GM12874 (cell line): ENCODE measurements at regions not wholly inside any gene's neighbourhood (a gene's known extent, or its start where the extent isn't known, plus 50 kb on each side); places are given as distances from the start of the nearest gene placed in this dataset.

ENCODE experiments used
- CTCF ChIP-seq: IDR thresholded peaks from 2 replicates; pipeline ENCODE4 v1.5.1; 2011; ENCODE audit warnings: low read depth, mild to moderate bottlenecking, control low read depth, low read length, moderate library complexity; ENCODE audit not compliant: insufficient read depth

- TF ChIP-seq CTCF = no peak
These were observed 501.1 kb upstream of the KIF2B start for GRCh38 chr17:53321651-53322050.

- no peak for TF ChIP-seq CTCF
These were observed 502.8 kb upstream of the KIF2B start for GRCh38 chr17:53319947-53320346.

GRCh38 chr17:53316988-53317387 lies 505.7 kb upstream of the KIF2B start:
- TF ChIP-seq CTCF = no peak

- no peak for TF ChIP-seq CTCF
These were observed 506.7 kb upstream of the KIF2B start for GRCh38 chr17:53316073-53316472.

- no peak for TF ChIP-seq CTCF
These were observed 508.2 kb upstream of the KIF2B start for GRCh38 chr17:53314521-53314920.

GRCh38 chr17:53313746-53314145 lies 509.0 kb upstream of the KIF2B start:
- TF ChIP-seq CTCF = no peak

- no peak for TF ChIP-seq CTCF
These were observed 544.3 kb upstream of the KIF2B start for GRCh38 chr17:53278466-53278865.

- TF ChIP-seq CTCF = no peak
These were observed 549.6 kb upstream of the KIF2B start for GRCh38 chr17:53273126-53273525.
